Vagina (tissue), 2 donors: ENCODE measurements at regions not wholly inside any gene's neighbourhood (a gene's known extent, or its start where the extent isn't known, plus 50 kb on each side); places are given as distances from the start of the nearest gene placed in this dataset.

ENCODE experiments used
- CTCF ChIP-seq, 3 experiments: fragments of 450-650 bp in 2 of 3; fragments of 200-600 bp in 1 of 3; sonication (generic) in 1 of 3; IDR thresholded peaks; one replicate each; pipeline ENCODE4 v1.5.1; 2017 to 2019; ENCODE audit warnings: antibody characterized with exemption in 3 of 3, mild to moderate bottlenecking in 2 of 3, moderate library complexity in 2 of 3
- POLR2AphosphoS5 ChIP-seq, 2 donors: sonication (generic); formaldehyde crosslinking; IDR thresholded peaks; one replicate each; pipeline ENCODE4 v1.9.0; 2017; ENCODE audit warnings: antibody characterized with exemption in 2 of 2, mild to moderate bottlenecking in 2 of 2, low read depth in 1 of 2; ENCODE audit not compliant: insufficient read depth in 1 of 2

DNA sequence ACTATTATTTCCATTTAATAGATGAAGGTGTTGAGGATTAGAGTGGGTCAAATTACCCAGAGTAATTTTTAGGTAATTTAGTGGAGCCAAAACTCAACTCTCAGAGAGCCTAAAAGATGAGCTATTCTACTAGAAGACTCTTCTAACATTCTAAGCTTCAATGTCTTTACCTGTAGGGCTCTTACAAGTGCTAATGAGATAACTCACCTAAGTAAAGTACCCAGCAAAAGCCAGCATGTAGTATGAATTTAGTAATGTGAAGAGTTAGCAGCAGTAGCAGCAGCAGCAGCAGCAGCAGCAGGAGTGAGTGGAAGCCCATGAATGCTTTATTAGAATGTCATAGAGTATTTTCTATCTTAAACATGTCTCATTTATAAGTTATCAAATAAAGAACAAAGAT, 1239.2 kb downstream of the FAM181B start:
- TF ChIP-seq CTCF (IDR thresholded peaks at IDR 0.05) (no peak), POLR2AphosphoS5 (IDR thresholded peaks at IDR 0.05; ENCODE audit: insufficient read depth in 1 of 2, low read depth in 1 of 2) (no peak)
